ENCODE measurements at regions not wholly inside any gene's neighbourhood (a gene's known extent, or its start where the extent isn't known, plus 50 kb on each side); places are given as distances from the start of the nearest gene placed in this dataset.

DNA sequence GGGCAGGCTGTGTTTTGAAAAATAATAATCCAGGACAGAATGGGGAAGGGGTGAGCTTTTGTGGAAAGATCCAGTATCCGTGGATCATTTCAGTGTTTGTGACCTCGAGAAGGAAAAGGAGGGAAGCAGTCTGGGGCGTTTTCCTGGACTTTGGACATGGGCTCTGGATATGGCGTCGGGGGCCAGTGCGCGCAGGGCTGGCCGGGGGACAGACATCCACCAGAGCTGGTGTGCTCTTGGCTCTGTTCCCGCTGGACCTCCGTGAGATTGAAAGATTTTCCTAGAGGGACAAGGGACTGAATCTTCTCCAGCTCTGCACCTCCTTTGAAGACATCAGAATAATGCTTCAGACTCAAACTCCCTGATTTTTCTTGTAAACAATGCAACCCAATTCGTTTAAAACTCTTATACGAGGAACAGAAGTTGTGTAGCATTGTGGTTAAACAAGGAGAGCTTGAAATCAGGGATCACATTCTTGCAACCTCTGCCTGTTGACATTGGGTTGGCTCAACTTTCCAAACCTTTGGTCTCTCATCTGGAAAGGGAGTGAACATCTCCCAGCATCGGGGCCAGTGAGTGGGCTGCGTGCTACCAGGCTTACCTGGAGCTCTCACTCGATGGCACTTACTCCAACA is 75.9 kb downstream of the C16orf95 start:
- H3K27ac ChIP-seq (ENCODE audit: low read depth in 1 of 2, low read length in 2 of 2), result no peak overlapping the region
- no peak overlapping the region for H3K9ac ChIP-seq (ENCODE audit: low read depth in 1 of 2, low read length in 2 of 2)
- H3K4me3 ChIP-seq (ENCODE audit: low read depth in 1 of 3, low read length in 3 of 3), result no peak overlapping the region
- H3K9me3 ChIP-seq (ENCODE audit: control insufficient read depth in 4 of 4, low read length in 3 of 4), result no peaks in the 10 kb centered on the region
- no peak for DNase-seq (ENCODE audit: low spot score)
- no peaks in the 10 kb centered on the region for H3K27me3 ChIP-seq (ENCODE audit: control insufficient read depth in 4 of 4, insufficient read depth in 4 of 4, low read length in 3 of 4)
- no peaks in the 10 kb centered on the region for H3K36me3 ChIP-seq (ENCODE audit: control insufficient read depth in 4 of 4, insufficient read depth in 3 of 4, low read depth in 1 of 4, low read length in 3 of 4)
- peaks cover 0 to 2% (median 0%) of the 10 kb centered on the region in 4 donors for H3K4me1 ChIP-seq (ENCODE audit: control insufficient read depth in 4 of 4, insufficient read depth in 4 of 4, low read length in 3 of 4)
- WGBS, result 50% methylated on average over 15 of the region's 15 CpGs
- TF ChIP-seq RXRA (IDR thresholded peaks at IDR 0.05), result no peak
- no peak for TF ChIP-seq NR2F2 (IDR thresholded peaks at IDR 0.05)
- TF ChIP-seq EGR1 (IDR thresholded peaks at IDR 0.05; ENCODE audit: low read depth in 2 of 2), result no peak
- TF ChIP-seq GABPA (IDR thresholded peaks at IDR 0.05 in 1 of 2, conservative IDR thresholded peaks at IDR 0.05 in 1 of 2), result no peak
- TF ChIP-seq HNF4G (IDR thresholded peaks at IDR 0.05), result no peak
- TF ChIP-seq, protein P1, sequence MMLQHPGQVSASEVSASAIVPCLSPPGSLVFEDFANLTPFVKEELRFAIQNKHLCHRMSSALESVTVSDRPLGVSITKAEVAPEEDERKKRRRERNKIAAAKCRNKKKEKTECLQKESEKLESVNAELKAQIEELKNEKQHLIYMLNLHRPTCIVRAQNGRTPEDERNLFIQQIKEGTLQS (IDR thresholded peaks at IDR 0.05), result no peak

DNA sequence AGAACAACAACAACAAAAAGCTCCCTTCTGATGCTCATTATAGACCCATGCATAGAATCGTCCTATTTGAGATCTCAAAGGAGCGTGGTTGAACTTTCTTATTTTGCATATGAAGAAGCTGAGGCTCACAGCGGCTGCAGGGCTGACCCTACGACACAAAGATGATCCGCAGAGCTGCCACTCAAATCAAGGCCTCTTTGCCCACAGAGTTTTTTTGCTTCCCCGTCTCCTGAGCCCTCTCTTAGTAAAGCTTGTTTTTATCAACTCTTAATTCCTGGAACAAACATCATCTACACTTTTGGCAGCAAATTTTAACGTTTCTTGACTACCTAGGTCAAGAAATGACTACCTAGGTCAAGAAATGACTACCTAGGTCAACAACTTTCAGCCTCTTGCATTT is 73.7 kb downstream of the C16orf95 start:
- DNase-seq (ENCODE audit: low spot score), result no peak
- WGBS, result 84% methylated on average over 7 of the region's 7 CpGs
- no peaks in the 10 kb centered on the region for H3K9me3 ChIP-seq (ENCODE audit: control insufficient read depth in 4 of 4, low read length in 3 of 4)

DNA sequence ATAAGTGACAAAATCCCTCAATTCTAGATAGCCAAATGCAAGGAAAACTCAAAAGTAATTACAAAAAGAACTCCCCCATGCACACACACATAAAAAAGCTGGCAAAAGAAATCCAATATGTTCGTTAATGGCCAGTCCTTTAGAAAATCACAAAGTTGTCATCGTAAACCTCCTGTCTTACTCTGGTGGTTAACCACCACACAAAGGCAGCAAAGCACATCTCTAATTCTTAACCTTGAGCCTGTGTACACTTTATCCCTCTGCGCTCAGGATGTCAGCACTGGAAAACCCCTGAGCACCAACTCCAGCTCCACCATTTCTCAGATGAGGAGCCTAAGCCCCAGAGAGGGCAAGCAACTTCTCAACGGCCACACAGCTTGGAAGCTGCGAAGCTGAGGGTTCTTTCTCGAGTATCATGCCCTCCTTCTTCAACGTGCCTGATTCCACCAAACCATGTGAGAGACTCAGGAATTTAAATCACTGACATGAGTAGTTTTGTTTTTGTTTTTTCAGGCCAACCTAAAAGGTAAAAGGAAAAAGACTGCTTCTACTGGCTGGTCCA is 72.5 kb downstream of the C16orf95 start:
- Histone ChIP-seq H3K9ac (ENCODE audit: low read depth in 1 of 2, low read length in 2 of 2) (no peak overlapping the region), H3K4me1 (ENCODE audit: control insufficient read depth in 4 of 4, insufficient read depth in 4 of 4, low read length in 3 of 4) (peaks cover 0 to 3% (median 0%) of the 10 kb centered on the region in 4 donors), H3K9me3 (ENCODE audit: control insufficient read depth in 4 of 4, low read length in 3 of 4) (no peaks in the 10 kb centered on the region), H3K36me3 (ENCODE audit: control insufficient read depth in 4 of 4, insufficient read depth in 3 of 4, low read depth in 1 of 4, low read length in 3 of 4) (no peaks in the 10 kb centered on the region), H3K4me3 (ENCODE audit: low read depth in 1 of 3, low read length in 3 of 3) (no peak overlapping the region), H3K27ac (ENCODE audit: low read depth in 1 of 2, low read length in 2 of 2) (no peak overlapping the region), H3K27me3 (ENCODE audit: control insufficient read depth in 4 of 4, insufficient read depth in 4 of 4, low read length in 3 of 4) (no peaks in the 10 kb centered on the region)
- TF ChIP-seq TAF1 (conservative IDR thresholded peaks at IDR 0.05) (no peak), EGR1 (IDR thresholded peaks at IDR 0.05; ENCODE audit: low read depth in 2 of 2) (no peak), HNF4G (IDR thresholded peaks at IDR 0.05) (no peak)
- TF ChIP-seq, protein P2, sequence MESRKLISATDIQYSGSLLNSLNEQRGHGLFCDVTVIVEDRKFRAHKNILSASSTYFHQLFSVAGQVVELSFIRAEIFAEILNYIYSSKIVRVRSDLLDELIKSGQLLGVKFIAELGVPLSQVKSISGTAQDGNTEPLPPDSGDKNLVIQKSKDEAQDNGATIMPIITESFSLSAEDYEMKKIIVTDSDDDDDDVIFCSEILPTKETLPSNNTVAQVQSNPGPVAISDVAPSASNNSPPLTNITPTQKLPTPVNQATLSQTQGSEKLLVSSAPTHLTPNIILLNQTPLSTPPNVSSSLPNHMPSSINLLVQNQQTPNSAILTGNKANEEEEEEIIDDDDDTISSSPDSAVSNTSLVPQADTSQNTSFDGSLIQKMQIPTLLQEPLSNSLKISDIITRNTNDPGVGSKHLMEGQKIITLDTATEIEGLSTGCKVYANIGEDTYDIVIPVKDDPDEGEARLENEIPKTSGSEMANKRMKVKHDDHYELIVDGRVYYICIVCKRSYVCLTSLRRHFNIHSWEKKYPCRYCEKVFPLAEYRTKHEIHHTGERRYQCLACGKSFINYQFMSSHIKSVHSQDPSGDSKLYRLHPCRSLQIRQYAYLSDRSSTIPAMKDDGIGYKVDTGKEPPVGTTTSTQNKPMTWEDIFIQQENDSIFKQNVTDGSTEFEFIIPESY (IDR thresholded peaks at IDR 0.05), result no peak
- WGBS, result 84% methylated on average over 7 of the region's 7 CpGs
- no peak for DNase-seq (ENCODE audit: low spot score)

More for the DNA sequence above, 73.7 kb downstream of the C16orf95 start:
- H3K4me1 ChIP-seq (ENCODE audit: control insufficient read depth in 4 of 4, insufficient read depth in 4 of 4, low read length in 3 of 4), result peaks cover 0 to 3% (median 0%) of the 10 kb centered on the region in 4 donors
- TF ChIP-seq HNF4A (conservative IDR thresholded peaks at IDR 0.05) (no peak), GABPA (IDR thresholded peaks at IDR 0.05 in 1 of 2, conservative IDR thresholded peaks at IDR 0.05 in 1 of 2) (no peak), RXRA (IDR thresholded peaks at IDR 0.05) (no peak), FOXA2 (IDR thresholded peaks at IDR 0.05) (no peak), YY1 (IDR thresholded peaks at IDR 0.05) (no peak), SP1 (IDR thresholded peaks at IDR 0.05) (no peak), TAF1 (conservative IDR thresholded peaks at IDR 0.05) (no peak), HNF4G (IDR thresholded peaks at IDR 0.05) (no peak)
- TF ChIP-seq, protein P3, sequence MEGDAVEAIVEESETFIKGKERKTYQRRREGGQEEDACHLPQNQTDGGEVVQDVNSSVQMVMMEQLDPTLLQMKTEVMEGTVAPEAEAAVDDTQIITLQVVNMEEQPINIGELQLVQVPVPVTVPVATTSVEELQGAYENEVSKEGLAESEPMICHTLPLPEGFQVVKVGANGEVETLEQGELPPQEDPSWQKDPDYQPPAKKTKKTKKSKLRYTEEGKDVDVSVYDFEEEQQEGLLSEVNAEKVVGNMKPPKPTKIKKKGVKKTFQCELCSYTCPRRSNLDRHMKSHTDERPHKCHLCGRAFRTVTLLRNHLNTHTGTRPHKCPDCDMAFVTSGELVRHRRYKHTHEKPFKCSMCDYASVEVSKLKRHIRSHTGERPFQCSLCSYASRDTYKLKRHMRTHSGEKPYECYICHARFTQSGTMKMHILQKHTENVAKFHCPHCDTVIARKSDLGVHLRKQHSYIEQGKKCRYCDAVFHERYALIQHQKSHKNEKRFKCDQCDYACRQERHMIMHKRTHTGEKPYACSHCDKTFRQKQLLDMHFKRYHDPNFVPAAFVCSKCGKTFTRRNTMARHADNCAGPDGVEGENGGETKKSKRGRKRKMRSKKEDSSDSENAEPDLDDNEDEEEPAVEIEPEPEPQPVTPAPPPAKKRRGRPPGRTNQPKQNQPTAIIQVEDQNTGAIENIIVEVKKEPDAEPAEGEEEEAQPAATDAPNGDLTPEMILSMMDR (IDR thresholded peaks at IDR 0.05; ENCODE audit: low read depth, low read length, missing input control), result no peak
- TF ChIP-seq, protein P4, sequence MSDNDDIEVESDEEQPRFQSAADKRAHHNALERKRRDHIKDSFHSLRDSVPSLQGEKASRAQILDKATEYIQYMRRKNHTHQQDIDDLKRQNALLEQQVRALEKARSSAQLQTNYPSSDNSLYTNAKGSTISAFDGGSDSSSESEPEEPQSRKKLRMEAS (IDR thresholded peaks at IDR 0.05), result no peak
- no peaks in the 10 kb centered on the region for H3K27me3 ChIP-seq (ENCODE audit: control insufficient read depth in 4 of 4, insufficient read depth in 4 of 4, low read length in 3 of 4)
- H3K4me3 ChIP-seq (ENCODE audit: low read depth in 1 of 3, low read length in 3 of 3), result no peak overlapping the region
- H3K36me3 ChIP-seq (ENCODE audit: control insufficient read depth in 4 of 4, insufficient read depth in 3 of 4, low read depth in 1 of 4, low read length in 3 of 4), result no peaks in the 10 kb centered on the region
- no peak overlapping the region for H3K9ac ChIP-seq (ENCODE audit: low read depth in 1 of 2, low read length in 2 of 2)
- no peak overlapping the region for H3K27ac ChIP-seq (ENCODE audit: low read depth in 1 of 2, low read length in 2 of 2)

Measured in liver (tissue), 8 donors.